D721Med (cell line): ENCODE measurements at regions not wholly inside any gene's neighbourhood (a gene's known extent, or its start where the extent isn't known, plus 50 kb on each side); places are given as distances from the start of the nearest gene placed in this dataset.
"Not testable (repeated sequence)": the region's sequence is repeated elsewhere in the genome, so short reads cannot be mapped to it uniquely, and the experiment has no call there.

Experiments used
- DNase-seq: peaks from one replicate; pipeline ENCODE4 v3.0.0; 2011; ENCODE audit warnings: low spot score; ENCODE audit not compliant: insufficient read length
- FAIRE-seq: peaks from 2 replicates; lab custom pipeline; 2011; peaks lifted over from hg19 to GRCh38; lab: Jason Lieb, UNC
- TF ChIP-seq, protein P1 (sequence below): IDR thresholded peaks from 2 replicates; pipeline ENCODE4 v1.5.1; 2012; ENCODE audit warnings: mild to moderate bottlenecking, control low read depth; ENCODE audit not compliant: insufficient read depth; ENCODE audit errors: missing control alignments

GRCh38 chr12:84463741-84464495, 448.7 kb downstream of the SLC6A15 start:
- DNase-seq, result no peak
- FAIRE-seq, result no peak
- TF ChIP-seq, protein P1, sequence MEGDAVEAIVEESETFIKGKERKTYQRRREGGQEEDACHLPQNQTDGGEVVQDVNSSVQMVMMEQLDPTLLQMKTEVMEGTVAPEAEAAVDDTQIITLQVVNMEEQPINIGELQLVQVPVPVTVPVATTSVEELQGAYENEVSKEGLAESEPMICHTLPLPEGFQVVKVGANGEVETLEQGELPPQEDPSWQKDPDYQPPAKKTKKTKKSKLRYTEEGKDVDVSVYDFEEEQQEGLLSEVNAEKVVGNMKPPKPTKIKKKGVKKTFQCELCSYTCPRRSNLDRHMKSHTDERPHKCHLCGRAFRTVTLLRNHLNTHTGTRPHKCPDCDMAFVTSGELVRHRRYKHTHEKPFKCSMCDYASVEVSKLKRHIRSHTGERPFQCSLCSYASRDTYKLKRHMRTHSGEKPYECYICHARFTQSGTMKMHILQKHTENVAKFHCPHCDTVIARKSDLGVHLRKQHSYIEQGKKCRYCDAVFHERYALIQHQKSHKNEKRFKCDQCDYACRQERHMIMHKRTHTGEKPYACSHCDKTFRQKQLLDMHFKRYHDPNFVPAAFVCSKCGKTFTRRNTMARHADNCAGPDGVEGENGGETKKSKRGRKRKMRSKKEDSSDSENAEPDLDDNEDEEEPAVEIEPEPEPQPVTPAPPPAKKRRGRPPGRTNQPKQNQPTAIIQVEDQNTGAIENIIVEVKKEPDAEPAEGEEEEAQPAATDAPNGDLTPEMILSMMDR, result no peak

DNA sequence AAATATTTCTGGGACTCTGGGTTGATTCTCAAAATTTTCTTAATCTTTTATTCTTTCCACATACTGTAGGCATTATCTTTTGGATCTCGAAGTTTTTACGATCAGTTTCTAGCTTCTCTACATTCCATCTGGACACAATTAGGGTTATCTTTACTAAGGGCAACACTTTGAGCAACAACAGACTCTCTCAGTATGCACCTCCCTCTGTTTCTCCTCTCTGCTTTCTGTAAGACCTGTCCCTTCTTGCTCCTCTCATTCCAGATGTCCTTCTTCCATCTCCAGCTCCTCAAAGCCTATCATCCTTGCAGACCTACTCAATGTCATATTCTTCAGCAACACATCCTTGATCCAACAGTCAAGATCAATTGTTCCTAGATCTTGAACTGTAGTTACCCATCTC, 457.0 kb downstream of the SLC6A15 start:
- FAIRE-seq (no peak), DNase-seq (no peak)
- TF ChIP-seq, protein P1, result no peak

DNA sequence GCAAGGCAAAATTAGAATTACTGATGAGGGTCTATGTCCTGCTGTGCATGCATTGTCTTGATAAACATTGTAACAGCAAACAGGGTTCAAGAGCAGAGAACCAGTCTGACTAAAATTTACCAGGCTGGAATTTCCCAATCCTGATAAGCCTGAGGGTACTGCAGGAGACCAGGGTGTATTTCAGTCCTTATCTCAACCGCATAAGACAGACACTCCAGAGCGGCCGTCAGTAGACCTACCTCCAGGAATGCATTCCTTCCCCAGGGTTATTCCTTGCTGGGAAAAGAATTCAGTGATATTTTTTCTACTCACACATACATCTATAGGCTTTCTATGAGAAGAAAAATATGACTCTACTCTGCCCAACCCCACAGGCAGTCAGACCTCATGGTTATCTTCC, 466.1 kb downstream of the SLC6A15 start:
- not testable (repeated sequence) for FAIRE-seq, DNase-seq

- DNase-seq (no peak), FAIRE-seq (no peak)
- TF ChIP-seq, protein P1, result no peak
These were observed 476.5 kb downstream of the SLC6A15 start for GRCh38 chr12:84436134-84436533.

GRCh38 chr12:84435682-84436081, 476.9 kb downstream of the SLC6A15 start:
- FAIRE-seq (no peak), DNase-seq (no peak)
- TF ChIP-seq, protein P1, result no peak

GRCh38 chr12:84422340-84422739, 490.3 kb downstream of the SLC6A15 start:
- FAIRE-seq, result no peak
- DNase-seq, result no peak
- TF ChIP-seq, protein P1, result no peak

DNA sequence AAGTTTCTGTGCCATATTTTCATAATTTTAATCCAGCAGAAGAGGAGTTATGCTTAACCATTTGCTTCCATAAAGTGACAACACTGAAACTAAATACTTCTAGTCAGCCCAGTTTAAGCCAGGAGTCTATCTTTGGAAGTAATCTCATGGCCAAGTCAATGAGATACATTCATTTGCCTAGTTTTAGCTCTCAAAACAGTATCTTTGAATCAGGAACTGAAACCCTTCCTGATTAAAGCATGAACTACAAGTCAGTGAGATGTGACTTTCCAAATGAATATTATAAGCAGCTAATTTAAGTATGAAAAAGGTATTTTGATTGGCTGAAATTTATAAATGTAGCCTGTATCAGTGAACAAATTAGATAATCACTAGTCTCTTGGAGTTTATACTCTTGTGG, 491.5 kb downstream of the SLC6A15 start:
- TF ChIP-seq, protein P1, result no peak
- no peak for FAIRE-seq
- no peak for DNase-seq
